ENCODE measurements at regions not wholly inside any gene's neighbourhood (a gene's known extent, or its start where the extent isn't known, plus 50 kb on each side); places are given as distances from the start of the nearest gene placed in this dataset.

DNA sequence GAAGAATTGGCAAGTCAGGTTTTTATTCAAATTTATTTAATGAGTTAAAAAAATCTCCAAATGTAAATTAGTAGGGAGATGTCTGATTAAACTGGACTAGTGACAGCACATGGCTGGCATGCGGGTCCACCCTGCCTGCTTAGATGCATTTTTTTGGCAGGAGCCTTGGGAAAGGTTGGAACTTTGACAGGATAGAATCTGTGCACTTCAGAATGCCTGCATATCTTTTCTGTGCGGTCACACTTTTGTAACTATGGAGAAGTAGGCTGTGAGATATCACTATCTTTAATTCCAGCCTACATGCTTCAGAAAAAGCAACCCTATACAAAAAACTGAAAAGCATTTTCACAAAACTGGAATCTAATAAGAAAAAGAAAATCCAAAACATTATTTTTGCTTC is 317.8 kb downstream of the MBD2 start:
- no peak for TF ChIP-seq POLR2A (IDR thresholded peaks at IDR 0.05)
- TF ChIP-seq, protein P1, sequence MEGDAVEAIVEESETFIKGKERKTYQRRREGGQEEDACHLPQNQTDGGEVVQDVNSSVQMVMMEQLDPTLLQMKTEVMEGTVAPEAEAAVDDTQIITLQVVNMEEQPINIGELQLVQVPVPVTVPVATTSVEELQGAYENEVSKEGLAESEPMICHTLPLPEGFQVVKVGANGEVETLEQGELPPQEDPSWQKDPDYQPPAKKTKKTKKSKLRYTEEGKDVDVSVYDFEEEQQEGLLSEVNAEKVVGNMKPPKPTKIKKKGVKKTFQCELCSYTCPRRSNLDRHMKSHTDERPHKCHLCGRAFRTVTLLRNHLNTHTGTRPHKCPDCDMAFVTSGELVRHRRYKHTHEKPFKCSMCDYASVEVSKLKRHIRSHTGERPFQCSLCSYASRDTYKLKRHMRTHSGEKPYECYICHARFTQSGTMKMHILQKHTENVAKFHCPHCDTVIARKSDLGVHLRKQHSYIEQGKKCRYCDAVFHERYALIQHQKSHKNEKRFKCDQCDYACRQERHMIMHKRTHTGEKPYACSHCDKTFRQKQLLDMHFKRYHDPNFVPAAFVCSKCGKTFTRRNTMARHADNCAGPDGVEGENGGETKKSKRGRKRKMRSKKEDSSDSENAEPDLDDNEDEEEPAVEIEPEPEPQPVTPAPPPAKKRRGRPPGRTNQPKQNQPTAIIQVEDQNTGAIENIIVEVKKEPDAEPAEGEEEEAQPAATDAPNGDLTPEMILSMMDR (IDR thresholded peaks at IDR 0.05), result no peak
- no peaks in the 10 kb centered on the region for H3K9me3 ChIP-seq
- no peaks in the 10 kb centered on the region for H3K27me3 ChIP-seq
- no peak overlapping the region for H3K27ac ChIP-seq
- no peaks in the 10 kb centered on the region for H3K36me3 ChIP-seq
- H3K4me3 ChIP-seq, result no peak overlapping the region
- no peak for DNase-seq
- no peaks in the 10 kb centered on the region for H3K4me1 ChIP-seq

GRCh38 chr18:53894675-53895442 is 329.6 kb downstream of the MBD2 start:
- H3K27me3 ChIP-seq, result no peaks in the 10 kb centered on the region
- TF ChIP-seq, protein P1 (IDR thresholded peaks at IDR 0.05), result no peak
- no peak for DNase-seq

DNA sequence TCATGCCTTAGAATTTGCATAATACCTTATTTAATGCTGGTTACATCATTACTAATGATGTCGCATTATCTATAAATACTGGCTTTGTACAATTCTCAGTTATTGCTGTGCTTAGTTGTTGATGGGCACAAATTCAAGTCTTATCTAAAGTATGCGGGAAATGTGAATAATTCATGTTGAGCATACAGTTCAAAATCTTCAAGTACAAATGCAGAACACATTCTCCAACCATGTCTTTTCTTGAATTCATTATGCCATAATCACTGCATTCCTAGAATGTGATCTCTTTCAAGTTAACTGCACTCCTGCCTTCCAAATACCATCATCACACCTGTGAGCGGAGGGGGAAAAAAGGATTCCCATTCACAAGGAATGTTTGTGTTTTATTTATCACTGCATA is 337.0 kb downstream of the MBD2 start:
- TF ChIP-seq POLR2A (IDR thresholded peaks at IDR 0.05), result no peak
- TF ChIP-seq, protein P1 (IDR thresholded peaks at IDR 0.05), result no peak
- Histone ChIP-seq H3K4me3 (no peak overlapping the region), H3K27me3 (no peaks in the 10 kb centered on the region), H3K9me3 (no peaks in the 10 kb centered on the region), H3K36me3 (no peaks in the 10 kb centered on the region), H3K4me1 (no peaks in the 10 kb centered on the region), H3K27ac (no peak overlapping the region)
- DNase-seq, result no peak

More at GRCh38 chr18:53894675-53895442, 329.6 kb downstream of the MBD2 start:
- Histone ChIP-seq H3K4me1 (no peaks in the 10 kb centered on the region), H3K36me3 (no peaks in the 10 kb centered on the region), H3K9me3 (no peaks in the 10 kb centered on the region), H3K27ac (no peak overlapping the region), H3K4me3 (no peak overlapping the region)

DNA sequence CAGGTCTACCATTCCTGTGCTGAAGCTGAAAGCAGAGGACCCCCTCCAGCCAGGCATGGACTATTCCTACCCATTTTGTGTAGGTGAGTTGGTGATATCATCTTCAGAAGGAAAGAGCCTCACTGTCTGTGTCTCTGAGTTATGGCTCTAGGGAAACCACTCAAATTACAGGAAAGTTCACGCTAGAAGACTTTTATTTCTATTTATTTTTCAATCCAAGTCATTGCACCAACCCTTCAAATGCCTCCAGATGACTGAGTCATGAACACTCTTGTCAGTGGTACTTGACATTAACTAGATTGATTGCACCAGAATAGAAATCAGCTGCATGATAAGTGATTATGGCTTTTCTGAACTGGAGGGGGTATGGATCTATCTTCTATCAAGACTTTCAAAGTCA is 338.4 kb downstream of the MBD2 start:
- Histone ChIP-seq H3K4me1 (no peaks in the 10 kb centered on the region), H3K27ac (no peak overlapping the region), H3K27me3 (no peaks in the 10 kb centered on the region), H3K9me3 (no peaks in the 10 kb centered on the region), H3K36me3 (no peaks in the 10 kb centered on the region), H3K4me3 (no peak overlapping the region)
- DNase-seq, result no peak
- TF ChIP-seq, protein P1 (IDR thresholded peaks at IDR 0.05), result no peak
- no peak for TF ChIP-seq POLR2A (IDR thresholded peaks at IDR 0.05)

- Histone ChIP-seq H3K4me1 (no peaks in the 10 kb centered on the region), H3K9me3 (no peaks in the 10 kb centered on the region), H3K27ac (no peak overlapping the region), H3K27me3 (no peaks in the 10 kb centered on the region), H3K36me3 (no peaks in the 10 kb centered on the region), H3K4me3 (no peak overlapping the region)
- TF ChIP-seq, protein P1 (IDR thresholded peaks at IDR 0.05), result no peak
- TF ChIP-seq POLR2A (IDR thresholded peaks at IDR 0.05), result no peak
- no peak for DNase-seq
Measured at GRCh38 chr18:53883771-53884170, 340.7 kb downstream of the MBD2 start.
